Neural progenitor cell (in vitro differentiated cells): ENCODE measurements at regions not wholly inside any gene's neighbourhood (a gene's known extent, or its start where the extent isn't known, plus 50 kb on each side); places are given as distances from the start of the nearest gene placed in this dataset.

ENCODE experiments used
- DNase-seq: peaks from one replicate; pipeline ENCODE4 v3.0.0-alpha.2; 2016; ENCODE audit warnings: low spot score
- H2AFZ ChIP-seq: fragments of 200-600 bp; sonication (generic); replicated peaks from 2 replicates; pipeline ENCODE4 v1.6.1; 2016; ENCODE audit warnings: antibody characterized with exemption
- H3F3A ChIP-seq: fragments of 200-600 bp; sonication (generic); 2 replicates; pipeline ENCODE4 v1.6.1; 2016; ENCODE audit warnings: antibody characterized with exemption, low read depth
- H3K27ac ChIP-seq: fragments of 200-600 bp; sonication (generic); 2 replicates; pipeline ENCODE4 v1.5.1; 2016; ENCODE audit warnings: mild to moderate bottlenecking
- H3K27me3 ChIP-seq: fragments of 200-600 bp; sonication (generic); 2 replicates; pipeline ENCODE4 v1.6.1; 2016; ENCODE audit warnings: mild to moderate bottlenecking, moderate library complexity
- H3K36me3 ChIP-seq: fragments of 200-600 bp; sonication (generic); 2 replicates; pipeline ENCODE4 v1.5.1; 2016
- H3K4me1 ChIP-seq: fragments of 200-600 bp; sonication (generic); 2 replicates; pipeline ENCODE4 v1.6.1; 2016; ENCODE audit warnings: mixed run types
- H3K4me2 ChIP-seq: fragments of 200-600 bp; sonication (generic); 2 replicates; pipeline ENCODE4 v1.6.1; 2016
- H3K4me3 ChIP-seq: fragments of 200-600 bp; sonication (generic); 2 replicates; pipeline ENCODE4 v1.5.1; 2016
- H3K79me2 ChIP-seq: fragments of 200-600 bp; sonication (generic); 2 replicates; pipeline ENCODE4 v1.6.1; 2016; ENCODE audit warnings: low read depth
- H3K9ac ChIP-seq: fragments of 200-600 bp; sonication (generic); 2 replicates; pipeline ENCODE4 v1.6.1; 2016
- H3K9me3 ChIP-seq: fragments of 200-600 bp; sonication (generic); 2 replicates; pipeline ENCODE4 v1.5.1; 2016; ENCODE audit warnings: low read depth
- H4K20me1 ChIP-seq: fragments of 200-600 bp; sonication (generic); 2 replicates; pipeline ENCODE4 v1.6.1; 2016; ENCODE audit warnings: low read depth
- H3K27ac Mint-ChIP-seq: 3 replicates; pipeline ENCODE4 v1.8.0; 2021; ENCODE audit warnings: mixed read lengths
- H3K27me3 Mint-ChIP-seq: 2 replicates; pipeline ENCODE4 v1.8.0; 2022; ENCODE audit warnings: low read depth, mild to moderate bottlenecking, inconsistent platforms, moderate library complexity, mixed read lengths; ENCODE audit not compliant: insufficient read depth
- H3K36me3 Mint-ChIP-seq: 3 replicates; pipeline ENCODE4 v1.8.0; 2021; ENCODE audit warnings: mixed read lengths
- H3K4me1 Mint-ChIP-seq: 3 replicates; pipeline ENCODE4 v1.8.0; 2021; ENCODE audit warnings: mixed read lengths
- H3K4me3 Mint-ChIP-seq: 3 replicates; pipeline ENCODE4 v1.8.0; 2021; ENCODE audit warnings: mild to moderate bottlenecking, moderate library complexity, mixed read lengths
- H3K9me3 Mint-ChIP-seq: 3 replicates; pipeline ENCODE4 v1.8.0; 2020; ENCODE audit warnings: mixed read lengths
- EZH2 ChIP-seq: fragments of 200-600 bp; sonication (generic); IDR thresholded peaks from 2 replicates; pipeline ENCODE4 v1.6.1; 2017; ENCODE audit warnings: antibody characterized with exemption, mild to moderate bottlenecking, moderate library complexity
- EZH2phosphoT487 ChIP-seq: fragments of 200-600 bp; sonication (generic); IDR thresholded peaks from 2 replicates; pipeline ENCODE4 v1.6.1; 2017; ENCODE audit warnings: antibody characterized with exemption
- TF ChIP-seq, protein P1 (sequence below): fragments of 200-600 bp; sonication (generic); IDR thresholded peaks from 2 replicates; pipeline ENCODE4 v1.5.1; 2017; ENCODE audit warnings: antibody characterized with exemption, mild to moderate bottlenecking

DNA sequence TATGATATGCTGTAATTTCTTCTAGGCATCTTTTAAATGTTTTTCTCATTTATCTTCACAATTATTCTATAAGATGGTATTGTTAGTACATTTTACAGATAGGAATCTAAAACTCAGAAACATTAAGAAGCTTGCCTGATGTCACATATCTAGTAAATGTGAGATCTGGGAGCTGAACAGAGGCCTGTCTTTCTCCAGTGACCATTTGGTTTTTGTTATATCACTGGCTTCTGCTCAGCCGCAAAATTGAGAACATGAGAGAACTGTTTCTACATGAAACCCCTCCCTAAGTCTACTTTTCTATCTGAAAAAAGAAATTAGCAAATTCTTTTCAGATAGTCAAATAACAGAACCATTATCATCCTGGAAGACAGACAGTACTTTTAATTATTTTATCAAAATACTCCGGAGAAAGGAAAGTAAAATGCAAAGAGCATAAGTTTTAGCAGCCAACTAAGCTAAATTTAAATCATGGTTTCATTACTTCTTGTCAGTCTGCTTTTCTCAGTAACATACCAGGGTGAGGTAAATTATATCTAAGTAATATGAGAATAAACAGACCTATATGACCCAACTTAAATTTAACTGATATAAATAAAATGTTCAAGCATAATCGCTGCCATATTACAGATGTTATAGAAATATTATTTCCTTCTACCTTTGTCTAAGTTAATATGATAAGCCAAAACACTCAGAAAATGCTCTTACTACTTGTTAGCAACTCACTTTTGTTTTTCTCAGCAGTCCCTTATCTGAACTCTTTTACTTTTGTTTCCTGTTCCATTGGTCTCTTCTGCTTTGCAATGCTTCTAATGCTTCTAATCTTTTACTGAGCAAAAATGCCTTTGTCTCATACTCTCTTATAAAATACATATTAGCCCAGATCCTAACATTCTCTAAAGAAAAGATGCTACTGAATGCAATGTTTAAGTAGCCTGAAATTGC is 68.0 kb upstream of the MBNL1 start:
- Histone ChIP-seq H3K27me3 (no peaks in the 10 kb centered on the region), H2AFZ (peak overlapping the region; percentile 36), H3F3A (no peaks in the 10 kb centered on the region), H3K4me3 (no peak overlapping the region), H3K9ac (no peak overlapping the region), H3K36me3 (no peaks in the 10 kb centered on the region), H3K27ac (no peak overlapping the region), H3K9me3 (no peaks in the 10 kb centered on the region), H3K79me2 (no peaks in the 10 kb centered on the region), H3K4me1 (no peaks in the 10 kb centered on the region), H4K20me1 (no peaks in the 10 kb centered on the region), H3K4me2 (no peak overlapping the region)
- Mint-ChIP-seq H3K4me1 (peaks cover 2% of the 10 kb centered on the region), H3K4me3 (no peak overlapping the region), H3K27me3 (no peaks in the 10 kb centered on the region), H3K9me3 (no peaks in the 10 kb centered on the region), H3K27ac (no peak overlapping the region), H3K36me3 (no peaks in the 10 kb centered on the region)
- DNase-seq = no peak
- TF ChIP-seq, protein P1, sequence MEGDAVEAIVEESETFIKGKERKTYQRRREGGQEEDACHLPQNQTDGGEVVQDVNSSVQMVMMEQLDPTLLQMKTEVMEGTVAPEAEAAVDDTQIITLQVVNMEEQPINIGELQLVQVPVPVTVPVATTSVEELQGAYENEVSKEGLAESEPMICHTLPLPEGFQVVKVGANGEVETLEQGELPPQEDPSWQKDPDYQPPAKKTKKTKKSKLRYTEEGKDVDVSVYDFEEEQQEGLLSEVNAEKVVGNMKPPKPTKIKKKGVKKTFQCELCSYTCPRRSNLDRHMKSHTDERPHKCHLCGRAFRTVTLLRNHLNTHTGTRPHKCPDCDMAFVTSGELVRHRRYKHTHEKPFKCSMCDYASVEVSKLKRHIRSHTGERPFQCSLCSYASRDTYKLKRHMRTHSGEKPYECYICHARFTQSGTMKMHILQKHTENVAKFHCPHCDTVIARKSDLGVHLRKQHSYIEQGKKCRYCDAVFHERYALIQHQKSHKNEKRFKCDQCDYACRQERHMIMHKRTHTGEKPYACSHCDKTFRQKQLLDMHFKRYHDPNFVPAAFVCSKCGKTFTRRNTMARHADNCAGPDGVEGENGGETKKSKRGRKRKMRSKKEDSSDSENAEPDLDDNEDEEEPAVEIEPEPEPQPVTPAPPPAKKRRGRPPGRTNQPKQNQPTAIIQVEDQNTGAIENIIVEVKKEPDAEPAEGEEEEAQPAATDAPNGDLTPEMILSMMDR = no peak
- TF ChIP-seq EZH2 (no peak), EZH2phosphoT487 (no peak)

DNA sequence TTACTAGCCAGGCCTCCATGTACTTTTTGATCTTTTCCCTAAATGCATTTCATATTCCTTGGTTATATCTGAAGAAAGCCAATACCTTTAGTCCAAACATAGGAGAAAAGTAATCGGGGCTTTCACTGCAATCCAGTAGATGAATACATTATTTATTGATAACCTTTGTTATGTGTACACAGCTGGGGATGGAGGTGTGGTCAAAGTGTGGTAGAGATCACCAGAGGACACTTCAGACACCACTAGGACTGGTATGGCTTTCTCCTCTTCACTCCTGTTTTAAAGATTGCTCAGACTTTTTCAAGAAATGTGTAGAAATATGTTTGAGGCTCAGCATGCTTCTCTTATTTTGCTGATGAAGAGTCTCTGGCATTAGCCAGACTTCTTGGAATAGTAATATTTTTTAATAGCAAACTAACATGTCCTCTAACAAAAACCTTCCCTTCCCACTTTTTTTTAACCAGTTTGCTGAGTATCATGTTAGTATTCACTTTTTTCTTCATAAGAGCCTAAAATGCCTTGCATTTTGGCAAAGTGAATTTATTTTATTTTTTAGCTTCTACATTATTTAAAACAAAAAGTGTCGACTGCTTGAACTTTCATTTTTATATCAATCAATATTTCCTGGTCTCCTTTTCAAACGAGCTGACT is 65.6 kb upstream of the MBNL1 start:
- no peaks in the 10 kb centered on the region for H3K9me3 ChIP-seq
- H3K79me2 ChIP-seq = no peaks in the 10 kb centered on the region
- no peak for DNase-seq
- Mint-ChIP-seq H3K27me3 (no peaks in the 10 kb centered on the region), H3K36me3 (no peaks in the 10 kb centered on the region), H3K27ac (no peak overlapping the region), H3K9me3 (no peaks in the 10 kb centered on the region), H3K4me1 (peaks cover 2% of the 10 kb centered on the region), H3K4me3 (no peak overlapping the region)
- H3F3A ChIP-seq = no peaks in the 10 kb centered on the region
- no peaks in the 10 kb centered on the region for H3K4me1 ChIP-seq
- no peak overlapping the region for H3K4me3 ChIP-seq
- no peak overlapping the region for H3K4me2 ChIP-seq
- H3K9ac ChIP-seq = no peak overlapping the region
- no peak overlapping the region for H2AFZ ChIP-seq
- no peaks in the 10 kb centered on the region for H4K20me1 ChIP-seq
- no peaks in the 10 kb centered on the region for H3K27me3 ChIP-seq
- no peak overlapping the region for H3K27ac ChIP-seq
- TF ChIP-seq EZH2 (no peak), EZH2phosphoT487 (no peak)
- TF ChIP-seq, protein P1 = no peak
- no peaks in the 10 kb centered on the region for H3K36me3 ChIP-seq

DNA sequence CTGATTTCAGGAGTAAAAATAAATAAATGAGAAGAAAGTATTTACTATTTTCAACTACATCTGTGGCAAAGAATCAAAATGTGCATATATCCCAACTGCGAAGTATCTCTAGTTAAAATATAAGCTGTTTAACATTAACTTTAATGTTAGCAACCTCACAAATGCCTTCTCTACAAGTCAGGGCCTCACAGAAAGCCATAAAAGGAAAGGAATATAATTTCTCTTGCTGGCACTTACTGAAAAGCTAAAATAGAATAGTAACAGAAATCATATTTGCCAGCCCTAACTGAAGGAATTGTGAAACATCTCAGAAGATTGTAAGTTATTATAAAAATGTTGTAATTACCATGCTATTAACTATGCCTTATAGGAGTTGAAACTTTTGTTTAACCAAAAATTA is 65.1 kb upstream of the MBNL1 start:
- H3K4me3 Mint-ChIP-seq = no peak overlapping the region
- H3K27me3 ChIP-seq = no peaks in the 10 kb centered on the region
- no peak overlapping the region for H3K9ac ChIP-seq
- TF ChIP-seq EZH2 (no peak), EZH2phosphoT487 (no peak)
- TF ChIP-seq, protein P1 = no peak
- no peak overlapping the region for H2AFZ ChIP-seq
- H3K27me3 Mint-ChIP-seq = no peaks in the 10 kb centered on the region
- no peaks in the 10 kb centered on the region for H3K36me3 Mint-ChIP-seq
- H4K20me1 ChIP-seq = no peaks in the 10 kb centered on the region
- no peak overlapping the region for H3K4me3 ChIP-seq
- H3K36me3 ChIP-seq = no peaks in the 10 kb centered on the region
- no peaks in the 10 kb centered on the region for H3K4me1 ChIP-seq
- H3K4me2 ChIP-seq = no peak overlapping the region
- H3K27ac Mint-ChIP-seq = no peak overlapping the region
- no peaks in the 10 kb centered on the region for H3F3A ChIP-seq
- H3K4me1 Mint-ChIP-seq = peaks cover 2% of the 10 kb centered on the region
- no peaks in the 10 kb centered on the region for H3K9me3 ChIP-seq
- no peak overlapping the region for H3K27ac ChIP-seq
- H3K79me2 ChIP-seq = no peaks in the 10 kb centered on the region
- H3K9me3 Mint-ChIP-seq = no peaks in the 10 kb centered on the region
- no peak for DNase-seq
